Tibial nerve (tissue), 4 donors: ENCODE measurements at regions not wholly inside any gene's neighbourhood (a gene's known extent, or its start where the extent isn't known, plus 50 kb on each side); places are given as distances from the start of the nearest gene placed in this dataset.

Experiments
- DNase-seq, 2 donors: peaks; one replicate each; pipeline ENCODE4 v3.0.0-alpha.2; 2019; ENCODE audit warnings: low spot score in 2 of 2
- H3K27ac ChIP-seq, 4 donors: fragments of 200-600 bp; sonication (generic) in 3 of 4; one replicate each; pipeline ENCODE4 v1.5.1; 2017 to 2019; ENCODE audit warnings: mild to moderate bottlenecking in 1 of 4
- H3K27me3 ChIP-seq, 2 donors: fragments of 200-600 bp; sonication (generic) in 1 of 2; one replicate each; pipeline versions ENCODE4 v1.5.1 to v1.6.0; 2017 to 2019
- H3K36me3 ChIP-seq, 3 donors: fragments of 200-600 bp; sonication (generic); one replicate each; pipeline ENCODE4 v1.5.1; 2018 to 2019
- H3K4me1 ChIP-seq, 4 donors: fragments of 200-600 bp; sonication (generic) in 3 of 4; one replicate each; pipeline ENCODE4 v1.5.1; 2017 to 2019
- H3K4me3 ChIP-seq, 4 donors: fragments of 200-600 bp; sonication (generic) in 3 of 4; one replicate each; pipeline ENCODE4 v1.5.1; 2017 to 2019; ENCODE audit warnings: mild to moderate bottlenecking in 1 of 4, moderate library complexity in 1 of 4
- H3K9me3 ChIP-seq, 4 donors: fragments of 200-600 bp; sonication (generic) in 3 of 4; one replicate each; pipeline ENCODE4 v1.5.1; 2017 to 2019
- EP300 ChIP-seq, 2 donors: sonication (generic); formaldehyde crosslinking; IDR thresholded peaks; one replicate each; pipeline ENCODE4 v1.6.1; 2017; ENCODE audit warnings: antibody characterized with exemption in 2 of 2, mild to moderate bottlenecking in 1 of 2
- POLR2A ChIP-seq, 2 donors: fragments of 450-650 bp; IDR thresholded peaks; one replicate each; pipeline ENCODE4 v1.6.1; 2017; ENCODE audit warnings: antibody characterized with exemption in 2 of 2, mild to moderate bottlenecking in 2 of 2, moderate library complexity in 2 of 2
- WGBS, 2 donors: methylation state at CpG; one replicate each; pipeline ENCODE4 v1.1.5; 2018; 5-methylcytosine and 5-hydroxymethylcytosine counted together
- TF ChIP-seq, protein P1 (sequence below), 5 experiments: fragments of 200-600 bp in 3 of 5; fragments of 450-650 bp in 2 of 5; sonication (generic) in 3 of 5; IDR thresholded peaks; one replicate each; pipeline ENCODE4 v1.5.1; 2016 to 2019; ENCODE audit warnings: antibody characterized with exemption in 5 of 5, mild to moderate bottlenecking in 3 of 5, moderate library complexity in 2 of 5

DNA sequence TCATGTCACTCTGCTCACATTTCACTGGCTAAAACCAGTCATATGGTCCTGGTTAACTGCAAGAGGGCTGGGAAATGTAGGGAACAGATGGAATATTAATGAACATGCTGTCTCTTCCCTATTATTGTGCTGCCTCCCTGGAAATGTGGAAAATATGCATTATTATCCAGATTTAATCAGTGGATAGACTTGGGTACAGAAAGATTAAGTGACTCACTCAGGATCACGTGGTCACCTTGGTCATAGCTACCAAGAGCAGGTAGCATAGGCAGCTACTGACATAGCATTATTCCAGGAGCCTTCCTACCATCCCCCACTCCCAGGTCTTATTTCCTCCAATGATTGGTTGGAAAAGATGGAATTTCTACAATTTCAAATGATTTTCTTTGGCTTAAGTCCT lies 141.1 kb downstream of the HRH4 start:
- Histone ChIP-seq H3K4me3 (no peak overlapping the region), H3K27ac (no peak overlapping the region), H3K9me3 (no peaks in the 10 kb centered on the region), H3K36me3 (no peaks in the 10 kb centered on the region), H3K4me1 (no peaks in the 10 kb centered on the region), H3K27me3 (no peaks in the 10 kb centered on the region)
- 70 to 83% methylated on average over 1 of the region's 1 CpG for WGBS, 2 donors
- DNase-seq: no peak
- TF ChIP-seq POLR2A (IDR thresholded peaks at IDR 0.05) (no peak), EP300 (IDR thresholded peaks at IDR 0.05) (no peak)
- TF ChIP-seq, protein P1, sequence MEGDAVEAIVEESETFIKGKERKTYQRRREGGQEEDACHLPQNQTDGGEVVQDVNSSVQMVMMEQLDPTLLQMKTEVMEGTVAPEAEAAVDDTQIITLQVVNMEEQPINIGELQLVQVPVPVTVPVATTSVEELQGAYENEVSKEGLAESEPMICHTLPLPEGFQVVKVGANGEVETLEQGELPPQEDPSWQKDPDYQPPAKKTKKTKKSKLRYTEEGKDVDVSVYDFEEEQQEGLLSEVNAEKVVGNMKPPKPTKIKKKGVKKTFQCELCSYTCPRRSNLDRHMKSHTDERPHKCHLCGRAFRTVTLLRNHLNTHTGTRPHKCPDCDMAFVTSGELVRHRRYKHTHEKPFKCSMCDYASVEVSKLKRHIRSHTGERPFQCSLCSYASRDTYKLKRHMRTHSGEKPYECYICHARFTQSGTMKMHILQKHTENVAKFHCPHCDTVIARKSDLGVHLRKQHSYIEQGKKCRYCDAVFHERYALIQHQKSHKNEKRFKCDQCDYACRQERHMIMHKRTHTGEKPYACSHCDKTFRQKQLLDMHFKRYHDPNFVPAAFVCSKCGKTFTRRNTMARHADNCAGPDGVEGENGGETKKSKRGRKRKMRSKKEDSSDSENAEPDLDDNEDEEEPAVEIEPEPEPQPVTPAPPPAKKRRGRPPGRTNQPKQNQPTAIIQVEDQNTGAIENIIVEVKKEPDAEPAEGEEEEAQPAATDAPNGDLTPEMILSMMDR (IDR thresholded peaks at IDR 0.05): no peak

DNA sequence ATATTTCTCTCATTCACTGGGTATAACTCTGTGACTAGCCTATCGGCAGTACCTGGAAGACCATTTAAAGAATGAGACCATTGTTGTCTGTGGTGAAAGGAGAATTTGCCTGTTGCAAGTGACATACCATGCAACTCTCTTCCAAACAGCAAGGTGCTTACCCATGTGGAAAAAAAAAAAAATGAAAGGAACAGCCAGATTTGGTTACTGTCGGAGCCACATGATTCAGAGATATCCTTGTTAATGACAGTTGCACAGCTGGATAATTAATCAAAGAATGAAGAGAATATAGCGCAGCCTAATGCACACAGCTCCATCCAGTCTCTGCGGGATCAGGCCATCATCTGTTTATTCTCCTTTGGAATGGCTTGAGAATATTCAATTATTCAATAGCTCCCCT lies 141.8 kb downstream of the HRH4 start:
- Histone ChIP-seq H3K27ac (no peak overlapping the region), H3K9me3 (no peaks in the 10 kb centered on the region), H3K4me3 (no peak overlapping the region), H3K4me1 (no peaks in the 10 kb centered on the region), H3K36me3 (no peaks in the 10 kb centered on the region), H3K27me3 (no peaks in the 10 kb centered on the region)
- WGBS, 2 donors: 77 to 87% methylated on average over 4 of the region's 4 CpGs
- TF ChIP-seq, protein P1 (IDR thresholded peaks at IDR 0.05): no peak
- no peak for TF ChIP-seq POLR2A (IDR thresholded peaks at IDR 0.05)
- DNase-seq: no peak

DNA sequence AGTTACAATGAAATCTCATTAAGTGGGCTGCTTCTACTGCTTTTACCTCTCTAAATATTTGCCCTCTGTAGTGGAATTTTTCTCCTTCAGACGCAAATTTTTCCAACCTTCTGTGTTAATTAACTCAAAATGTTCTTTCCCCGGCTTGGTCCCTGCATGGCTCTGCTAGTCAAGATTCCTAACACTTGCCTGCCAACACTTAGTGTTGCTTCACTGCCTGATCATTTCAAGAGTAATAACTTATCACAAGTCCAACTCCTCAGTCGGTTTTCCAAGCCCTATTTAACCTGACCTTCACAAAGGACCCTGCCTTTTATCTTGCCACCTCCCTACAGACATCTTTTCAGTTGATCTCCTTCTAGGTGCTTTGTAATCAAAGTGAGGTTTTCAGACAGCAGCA lies 142.7 kb downstream of the HRH4 start:
- no peak overlapping the region for H3K4me3 ChIP-seq
- no peaks in the 10 kb centered on the region for H3K27me3 ChIP-seq
- no peak for DNase-seq
- no peaks in the 10 kb centered on the region for H3K4me1 ChIP-seq
- H3K27ac ChIP-seq: no peak overlapping the region
- H3K9me3 ChIP-seq: no peaks in the 10 kb centered on the region
- no peaks in the 10 kb centered on the region for H3K36me3 ChIP-seq
- WGBS, 2 donors: 49 to 51% methylated on average over 3 of the region's 3 CpGs
- TF ChIP-seq, protein P1 (IDR thresholded peaks at IDR 0.05): no peak
- TF ChIP-seq POLR2A (IDR thresholded peaks at IDR 0.05): no peak
- TF ChIP-seq EP300 (IDR thresholded peaks at IDR 0.05): no peak

DNA sequence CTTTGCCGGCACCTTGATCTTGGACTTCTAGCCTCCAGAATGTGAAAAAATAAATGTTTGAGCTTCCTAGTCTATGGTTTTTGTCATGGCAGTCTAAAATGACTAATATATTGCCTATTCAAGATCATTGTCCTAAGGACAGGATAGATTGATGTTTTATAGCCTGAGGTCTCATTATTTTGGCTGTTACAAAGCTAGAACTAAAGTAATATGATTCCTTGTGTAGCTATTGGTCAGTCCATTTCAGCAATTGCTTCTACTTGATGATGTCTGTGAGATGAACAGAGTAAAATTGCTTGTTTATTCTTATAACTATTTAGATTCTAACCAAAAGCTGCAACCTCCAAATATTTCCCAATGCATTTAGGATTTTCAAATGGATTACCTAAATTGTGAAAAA lies 145.0 kb downstream of the HRH4 start:
- Histone ChIP-seq H3K4me1 (no peaks in the 10 kb centered on the region), H3K4me3 (no peak overlapping the region), H3K27ac (no peak overlapping the region), H3K9me3 (no peaks in the 10 kb centered on the region), H3K27me3 (no peaks in the 10 kb centered on the region), H3K36me3 (no peaks in the 10 kb centered on the region)
- 72 to 94% methylated on average over 1 of the region's 1 CpG for WGBS, 2 donors
- DNase-seq: no peak
- TF ChIP-seq, protein P1 (IDR thresholded peaks at IDR 0.05): no peak
- TF ChIP-seq POLR2A (IDR thresholded peaks at IDR 0.05): no peak
- TF ChIP-seq EP300 (IDR thresholded peaks at IDR 0.05): no peak

DNA sequence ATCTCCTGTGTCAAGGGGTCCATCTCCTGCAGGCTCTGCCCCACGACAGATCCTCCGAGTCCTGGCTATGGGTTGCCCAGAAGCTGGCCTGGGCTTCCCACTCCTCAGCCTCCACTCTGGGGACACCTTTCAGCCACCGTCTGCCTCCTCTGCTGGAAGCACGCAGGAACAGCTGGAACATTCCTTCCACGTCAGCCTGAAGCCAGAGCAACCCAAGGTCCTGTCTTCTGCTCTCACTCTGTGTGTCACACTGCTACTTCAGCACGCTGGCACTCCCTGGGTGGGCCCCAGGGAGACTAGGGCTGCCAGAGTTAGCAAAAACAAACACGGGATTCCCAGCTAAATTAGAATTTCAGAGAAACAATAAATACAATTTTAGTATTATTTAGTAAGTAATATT lies 148.8 kb downstream of the HRH4 start:
- Histone ChIP-seq H3K27me3 (no peaks in the 10 kb centered on the region), H3K36me3 (no peaks in the 10 kb centered on the region), H3K4me1 (no peaks in the 10 kb centered on the region), H3K4me3 (no peak overlapping the region), H3K9me3 (no peaks in the 10 kb centered on the region), H3K27ac (no peak overlapping the region)
- DNase-seq: no peak
- 72 to 73% methylated on average over 7 of the region's 7 CpGs for WGBS, 2 donors
- TF ChIP-seq, protein P1 (IDR thresholded peaks at IDR 0.05): no peak
- TF ChIP-seq EP300 (IDR thresholded peaks at IDR 0.05): no peak
- TF ChIP-seq POLR2A (IDR thresholded peaks at IDR 0.05): no peak
